ENCODE measurements at regions not wholly inside any gene's neighbourhood (a gene's known extent, or its start where the extent isn't known, plus 50 kb on each side); places are given as distances from the start of the nearest gene placed in this dataset.

GRCh38 chr3:29072611-29073010 lies 208.3 kb upstream of the RBMS3 start:
- no peak for DNase-seq

GRCh38 chr3:29077356-29077755 lies 203.5 kb upstream of the RBMS3 start:
- DNase-seq: no peak

GRCh38 chr3:29079358-29079757 lies 201.5 kb upstream of the RBMS3 start:
- no peak for DNase-seq

DNA sequence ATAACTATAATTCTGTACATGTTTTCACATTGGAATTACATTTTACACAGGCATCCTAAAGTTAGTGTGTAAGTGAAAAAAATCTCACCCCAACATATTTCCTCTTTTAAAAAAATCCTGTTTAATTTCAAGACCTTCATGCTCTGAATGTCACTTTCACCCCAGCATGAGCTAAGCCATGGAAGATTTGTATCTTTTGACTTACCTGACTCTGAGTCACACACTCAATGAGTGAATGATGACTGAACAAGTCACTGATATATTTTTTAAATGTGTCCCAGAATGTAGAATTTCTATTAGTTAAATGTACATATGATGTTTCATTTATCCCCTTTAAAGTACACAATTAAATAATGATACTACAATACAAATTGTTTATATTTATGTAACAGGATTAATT lies 199.9 kb upstream of the RBMS3 start:
- no peak for DNase-seq

DNA sequence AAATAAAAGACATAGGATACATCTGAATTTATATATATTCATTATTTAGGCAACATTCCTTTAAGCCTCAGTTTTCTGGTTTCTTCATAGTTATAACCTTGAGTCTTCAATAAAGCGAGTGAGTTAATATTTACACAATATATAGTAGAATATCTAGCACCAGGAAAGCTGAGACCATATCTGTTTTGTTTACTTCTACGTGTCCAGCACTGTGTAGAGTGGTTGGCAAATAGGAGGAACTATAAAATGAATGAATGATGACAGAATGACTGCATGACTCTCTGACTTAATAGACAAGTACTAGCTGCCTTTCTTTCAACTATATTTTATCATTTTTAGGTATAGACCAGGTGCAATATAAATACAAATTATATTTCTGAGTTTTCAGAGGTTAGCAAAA lies 197.8 kb upstream of the RBMS3 start:
- no peak for DNase-seq

GRCh38 chr3:29083676-29084075 lies 197.2 kb upstream of the RBMS3 start:
- DNase-seq: no peak

GRCh38 chr3:29088579-29088978 lies 192.3 kb upstream of the RBMS3 start:
- DNase-seq: no peak

GRCh38 chr3:29090912-29091597 lies 189.8 kb upstream of the RBMS3 start:
- no peak for DNase-seq

GRCh38 chr3:29091599-29092189 lies 189.2 kb upstream of the RBMS3 start:
- no peak for DNase-seq

- no peak for DNase-seq
Measured at GRCh38 chr3:29092348-29092747, 188.5 kb upstream of the RBMS3 start.

DNA sequence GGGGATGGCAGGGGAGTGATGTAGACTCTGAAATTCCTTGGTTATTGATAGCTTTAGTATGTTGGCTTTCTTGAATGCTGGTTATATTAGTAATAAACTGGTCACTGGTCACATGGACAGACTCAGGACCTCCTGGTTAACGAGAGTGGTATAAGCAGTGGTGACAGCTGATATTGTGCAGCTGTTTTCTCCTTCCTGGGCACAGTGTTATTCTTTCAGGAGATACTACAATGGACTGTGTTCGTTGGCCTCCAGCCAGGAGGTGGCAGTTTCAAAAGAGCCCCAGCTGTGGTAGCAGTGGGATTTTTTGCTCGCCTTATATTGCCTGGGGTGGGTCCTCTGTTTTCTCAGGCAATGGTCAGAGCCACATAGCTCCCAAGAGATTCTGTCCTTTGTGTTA lies 181.6 kb upstream of the RBMS3 start:
- no peak for DNase-seq

- no peak for DNase-seq
Measured at GRCh38 chr3:29099775-29100174, 181.1 kb upstream of the RBMS3 start.

DNA sequence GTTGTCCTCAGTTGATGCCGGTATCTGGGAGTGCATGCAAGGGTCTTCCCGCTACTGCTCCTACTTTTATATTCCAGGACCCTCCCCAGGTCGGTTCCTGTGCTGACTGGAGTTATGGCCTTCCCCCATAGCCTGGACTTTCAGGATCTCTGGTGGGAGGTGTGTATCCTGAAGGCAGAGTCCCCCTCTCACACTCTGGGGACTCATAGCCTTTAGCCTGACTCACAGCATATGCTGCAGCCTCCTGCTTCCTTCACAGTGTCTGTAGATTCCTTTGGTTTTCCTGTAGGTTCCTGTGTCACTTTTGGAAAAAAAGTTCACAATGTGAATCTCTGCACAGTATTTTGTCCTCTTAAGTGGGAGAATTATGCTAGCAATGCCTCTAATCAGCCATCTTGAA lies 180.6 kb upstream of the RBMS3 start:
- DNase-seq: no peak

GRCh38 chr3:29128001-29128400 lies 152.9 kb upstream of the RBMS3 start:
- no peak for DNase-seq

DNA sequence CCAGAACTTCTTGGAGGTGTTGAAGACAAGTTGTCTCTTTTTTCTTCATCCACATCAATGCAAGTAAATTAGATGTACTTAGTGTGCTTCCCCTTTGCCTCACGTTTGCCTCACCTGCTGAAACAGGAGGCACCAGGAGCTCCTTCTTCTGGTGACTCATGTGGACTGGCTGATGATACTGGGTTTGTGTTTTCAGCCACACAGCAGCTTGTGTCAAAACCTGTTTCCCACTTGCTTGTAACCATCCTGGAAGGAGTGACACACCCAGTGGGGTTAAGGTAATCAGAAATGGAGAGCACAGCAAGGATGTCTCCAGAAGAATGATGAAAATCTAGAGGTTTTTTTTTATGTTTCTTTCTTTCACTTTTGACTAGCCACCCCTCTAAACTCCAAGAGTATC lies 143.3 kb upstream of the RBMS3 start:
- no peak for DNase-seq

DNA sequence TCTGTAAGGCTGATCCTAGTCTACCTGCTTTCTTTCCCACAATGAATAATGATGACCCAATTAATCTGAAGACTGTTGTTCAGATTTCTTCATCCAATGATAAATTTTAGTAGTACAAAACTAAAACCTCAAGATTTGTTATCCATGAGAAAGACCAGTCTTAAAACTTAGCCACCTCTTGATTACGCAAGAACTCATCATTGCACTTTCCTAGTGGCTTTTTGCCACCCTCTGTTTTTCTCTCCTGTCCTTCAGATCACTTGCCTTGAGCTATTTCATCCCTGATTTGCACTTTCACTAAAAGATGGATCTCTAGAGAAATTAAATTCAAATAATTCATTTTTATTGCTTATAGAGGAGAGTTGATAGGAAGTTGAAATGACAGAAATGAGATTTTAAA lies 142.7 kb upstream of the RBMS3 start:
- DNase-seq: no peak

DNA sequence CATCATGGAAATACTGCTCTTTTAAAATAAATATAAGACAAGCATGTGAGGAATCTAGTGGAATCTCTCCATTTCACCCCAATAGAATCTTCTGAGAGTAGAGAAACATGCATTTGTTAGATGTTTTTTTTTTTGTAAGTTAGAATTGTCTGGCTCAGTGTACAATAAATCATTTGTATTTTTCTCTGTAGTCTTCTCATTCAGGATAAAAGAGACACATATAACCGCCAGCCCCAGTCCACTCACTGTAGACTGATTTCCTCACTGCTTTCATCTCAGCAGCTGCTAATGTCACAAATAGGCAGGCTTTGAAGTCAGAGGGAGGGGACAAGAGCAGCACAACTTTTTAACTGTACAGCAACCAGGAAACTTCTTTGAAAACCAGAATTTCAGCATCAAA lies 140.2 kb upstream of the RBMS3 start:
- DNase-seq: no peak

- DNase-seq: no peak
Measured at GRCh38 chr3:29141197-29141917, 139.5 kb upstream of the RBMS3 start.

DNA sequence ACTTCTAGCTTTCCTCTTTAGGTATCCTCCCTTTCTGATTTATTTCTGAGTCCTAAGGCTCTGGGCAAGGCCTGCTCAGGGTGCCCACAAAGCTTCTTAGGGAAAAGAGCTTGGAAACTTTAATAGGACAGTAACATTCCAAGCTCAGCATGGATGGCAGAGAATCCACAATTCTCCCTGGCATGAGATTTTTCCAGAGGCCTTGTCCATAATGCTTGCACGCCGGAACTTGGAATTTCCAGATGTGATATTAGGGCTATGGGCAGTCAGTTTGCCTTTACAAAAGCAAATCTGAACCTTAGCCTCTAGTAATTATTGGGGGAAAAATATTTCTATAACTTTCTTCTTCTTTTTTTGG lies 139.0 kb upstream of the RBMS3 start:
- no peak for DNase-seq

DNA sequence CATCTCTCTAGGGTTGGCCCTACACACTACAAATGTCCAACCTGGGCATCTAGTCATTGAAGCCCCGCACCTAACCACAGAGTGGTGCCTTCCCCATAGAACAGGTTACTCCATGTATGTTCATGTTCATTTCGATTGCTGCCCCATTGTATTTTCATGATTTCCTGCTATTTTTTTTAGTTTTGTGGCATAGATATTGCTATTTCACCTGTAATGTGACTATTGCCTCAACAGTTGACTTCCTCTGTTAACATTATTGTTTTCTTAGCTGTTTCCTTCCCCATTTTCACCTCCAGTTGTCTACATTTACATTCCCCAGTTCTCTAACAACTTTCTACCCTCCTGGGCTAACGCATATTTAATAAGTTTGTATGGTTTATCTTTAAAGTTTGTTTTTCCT lies 137.7 kb upstream of the RBMS3 start:
- no peak for DNase-seq

- DNase-seq: no peak
Measured at GRCh38 chr3:29144361-29144760, 136.5 kb upstream of the RBMS3 start.

- DNase-seq: no peak
Measured at GRCh38 chr3:29144807-29145206, 136.1 kb upstream of the RBMS3 start.

DNA sequence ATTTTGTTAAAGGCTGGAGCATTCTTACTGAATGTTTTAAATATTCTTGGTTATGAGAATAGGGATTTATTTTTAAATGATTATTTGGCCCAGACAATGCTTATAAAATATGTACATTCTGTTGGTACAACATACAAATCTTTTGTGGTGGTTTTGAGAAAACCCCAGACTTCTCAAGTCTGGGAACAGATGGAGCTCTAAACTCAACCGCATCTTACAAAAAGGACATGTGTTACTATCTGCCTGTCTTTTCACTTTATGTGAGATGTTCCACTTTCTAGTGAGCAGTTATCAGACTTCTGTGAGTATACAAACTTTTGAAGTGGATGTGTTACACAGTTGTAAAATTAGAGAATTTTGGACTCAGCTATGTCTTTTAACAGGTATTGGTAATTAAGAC lies 135.5 kb upstream of the RBMS3 start:
- no peak for DNase-seq

GRCh38 chr3:29152379-29152778 lies 128.5 kb upstream of the RBMS3 start:
- DNase-seq: no peak

- DNase-seq: peak; percentile 1
Measured at GRCh38 chr3:29153811-29154210, 127.1 kb upstream of the RBMS3 start.
